Parathyroid adenoma (tissue), 2 donors: ENCODE measurements at regions not wholly inside any gene's neighbourhood (a gene's known extent, or its start where the extent isn't known, plus 50 kb on each side); places are given as distances from the start of the nearest gene placed in this dataset.
A peak's percentile ranks its signal among the peaks of the same experiment; 100 is the strongest.

Source experiments
- H2AFZ ChIP-seq: fragments of 300-600 bp; sonication (generic); one replicate; pipeline ENCODE4 v1.7.0; 2017; ENCODE audit warnings: antibody characterized with exemption, mild to moderate bottlenecking
- H3K27ac ChIP-seq: fragments of 300-600 bp; sonication (generic); one replicate; pipeline ENCODE4 v1.7.0; 2017
- H3K27me3 ChIP-seq: fragments of 300-600 bp; sonication (generic); one replicate; pipeline ENCODE4 v1.7.0; 2017; ENCODE audit warnings: low read length; ENCODE audit not compliant: control insufficient read depth, insufficient read depth
- H3K36me3 ChIP-seq: fragments of 300-600 bp; sonication (generic); one replicate; pipeline ENCODE4 v1.7.0; 2017; ENCODE audit warnings: low read length; ENCODE audit not compliant: control insufficient read depth, insufficient read depth
- H3K4me1 ChIP-seq: fragments of 300-600 bp; sonication (generic); one replicate; pipeline ENCODE4 v1.7.0; 2017; ENCODE audit warnings: control low read depth
- H3K4me2 ChIP-seq: fragments of 300-600 bp; sonication (generic); one replicate; pipeline ENCODE4 v1.7.0; 2017; ENCODE audit warnings: low read length
- H3K4me3 ChIP-seq: fragments of 300-600 bp; sonication (generic); one replicate; pipeline ENCODE4 v1.7.0; 2017; ENCODE audit warnings: low read depth, low read length
- H3K79me2 ChIP-seq: fragments of 300-600 bp; sonication (generic); one replicate; pipeline ENCODE4 v1.7.0; 2017; ENCODE audit warnings: control low read depth
- H3K9ac ChIP-seq: fragments of 300-600 bp; sonication (generic); one replicate; pipeline ENCODE4 v1.7.0; 2017; ENCODE audit warnings: mild to moderate bottlenecking
- H3K9me3 ChIP-seq: fragments of 300-600 bp; sonication (generic); one replicate; pipeline ENCODE4 v1.7.0; 2017; ENCODE audit warnings: low read length; ENCODE audit not compliant: control insufficient read depth
- TF ChIP-seq, protein P1 (sequence below): fragments of 300-600 bp; sonication (generic); IDR thresholded peaks from one replicate; pipeline ENCODE4 v1.7.0; 2017; ENCODE audit warnings: antibody characterized with exemption, mild to moderate bottlenecking
- donor health status: primary hyperparathyroidism.

DNA sequence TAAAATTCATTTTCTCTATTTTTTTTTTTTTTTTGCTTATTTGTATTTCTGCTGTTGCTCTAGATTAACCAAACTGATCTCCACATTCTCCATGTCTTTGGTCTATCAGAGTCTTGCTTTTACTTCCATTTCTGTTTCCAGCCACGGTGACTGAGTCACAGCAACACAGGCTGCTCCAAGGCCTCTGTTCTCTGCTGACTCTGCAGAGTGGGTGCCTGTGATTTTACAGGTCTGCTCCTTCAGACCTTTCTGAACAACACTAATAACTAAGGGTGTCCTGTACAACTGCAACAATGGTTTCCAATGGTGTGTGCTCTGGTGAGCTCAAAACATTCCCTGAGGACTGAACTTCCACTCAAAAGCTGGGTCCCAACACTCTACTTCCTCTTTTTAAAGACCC lies 102.3 kb upstream of the BMP2 start:
- Histone ChIP-seq H3K27me3 (no peaks in the 10 kb centered on the region), H3K79me2 (no peaks in the 10 kb centered on the region), H3K27ac (peak overlapping the region; percentile 47), H3K4me1 (no peaks in the 10 kb centered on the region), H3K4me2 (no peak overlapping the region), H3K9ac (no peak overlapping the region), H2AFZ (no peak overlapping the region), H3K36me3 (no peaks in the 10 kb centered on the region), H3K4me3 (no peak overlapping the region), H3K9me3 (no peaks in the 10 kb centered on the region)
- TF ChIP-seq, protein P1, sequence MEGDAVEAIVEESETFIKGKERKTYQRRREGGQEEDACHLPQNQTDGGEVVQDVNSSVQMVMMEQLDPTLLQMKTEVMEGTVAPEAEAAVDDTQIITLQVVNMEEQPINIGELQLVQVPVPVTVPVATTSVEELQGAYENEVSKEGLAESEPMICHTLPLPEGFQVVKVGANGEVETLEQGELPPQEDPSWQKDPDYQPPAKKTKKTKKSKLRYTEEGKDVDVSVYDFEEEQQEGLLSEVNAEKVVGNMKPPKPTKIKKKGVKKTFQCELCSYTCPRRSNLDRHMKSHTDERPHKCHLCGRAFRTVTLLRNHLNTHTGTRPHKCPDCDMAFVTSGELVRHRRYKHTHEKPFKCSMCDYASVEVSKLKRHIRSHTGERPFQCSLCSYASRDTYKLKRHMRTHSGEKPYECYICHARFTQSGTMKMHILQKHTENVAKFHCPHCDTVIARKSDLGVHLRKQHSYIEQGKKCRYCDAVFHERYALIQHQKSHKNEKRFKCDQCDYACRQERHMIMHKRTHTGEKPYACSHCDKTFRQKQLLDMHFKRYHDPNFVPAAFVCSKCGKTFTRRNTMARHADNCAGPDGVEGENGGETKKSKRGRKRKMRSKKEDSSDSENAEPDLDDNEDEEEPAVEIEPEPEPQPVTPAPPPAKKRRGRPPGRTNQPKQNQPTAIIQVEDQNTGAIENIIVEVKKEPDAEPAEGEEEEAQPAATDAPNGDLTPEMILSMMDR = no peak

DNA sequence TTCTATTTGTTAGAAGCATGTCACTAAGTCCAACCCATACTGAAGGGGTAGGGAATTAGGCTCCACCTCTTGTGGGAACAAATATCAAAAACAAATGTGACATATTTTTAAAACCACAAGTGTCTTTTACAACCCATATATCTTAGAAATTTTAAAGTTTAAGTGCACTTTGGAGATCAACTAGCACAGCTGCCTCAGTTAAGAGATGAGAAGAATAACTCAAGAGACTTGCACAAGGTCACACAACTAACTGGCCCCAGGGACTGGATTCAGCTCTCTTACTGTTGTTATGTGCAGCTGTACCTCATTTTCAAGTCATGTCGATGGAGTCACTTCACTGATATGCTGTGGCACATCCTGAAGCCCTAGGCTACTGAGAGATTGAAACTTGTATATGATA lies 102.9 kb upstream of the BMP2 start:
- H3K79me2 ChIP-seq = no peaks in the 10 kb centered on the region
- TF ChIP-seq, protein P1 = no peak
- H3K4me2 ChIP-seq = no peak overlapping the region
- H2AFZ ChIP-seq = no peak overlapping the region
- no peak overlapping the region for H3K4me3 ChIP-seq
- no peaks in the 10 kb centered on the region for H3K36me3 ChIP-seq
- no peaks in the 10 kb centered on the region for H3K27me3 ChIP-seq
- H3K27ac ChIP-seq = no peak overlapping the region
- H3K9me3 ChIP-seq = no peaks in the 10 kb centered on the region
- H3K9ac ChIP-seq = no peak overlapping the region
- H3K4me1 ChIP-seq = no peaks in the 10 kb centered on the region

DNA sequence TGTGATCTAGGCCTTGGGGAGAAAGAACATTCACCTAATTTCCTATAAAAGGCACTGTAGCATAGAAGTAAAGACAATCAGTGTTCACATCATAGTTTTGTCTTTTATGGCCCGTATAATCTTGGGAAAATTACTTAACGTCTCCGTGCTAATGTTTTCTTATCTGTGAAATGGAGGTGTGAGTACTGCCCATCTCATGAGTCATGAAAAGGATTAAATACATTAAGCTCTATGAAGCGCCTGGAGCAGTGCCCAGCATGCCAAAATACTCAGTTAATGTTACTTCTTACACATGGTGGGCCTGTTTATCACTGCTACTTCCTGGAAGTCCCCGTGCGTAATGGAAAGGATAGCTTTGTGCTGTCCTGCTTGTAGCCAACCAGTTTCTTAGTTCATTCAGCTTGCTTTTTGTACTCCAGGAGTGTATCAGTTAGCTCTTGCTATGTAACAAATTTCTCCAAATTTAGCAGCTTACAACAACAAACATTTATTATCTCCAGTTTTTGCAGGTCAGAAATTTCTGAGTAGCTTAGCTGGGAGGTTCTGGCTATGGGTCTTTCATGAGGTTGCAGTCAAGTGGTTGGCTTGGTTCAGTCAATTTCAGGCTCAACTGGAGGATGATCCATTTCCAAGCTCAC lies 103.6 kb upstream of the BMP2 start:
- Histone ChIP-seq H3K36me3 (no peaks in the 10 kb centered on the region), H3K4me1 (no peaks in the 10 kb centered on the region), H3K27me3 (no peaks in the 10 kb centered on the region), H3K4me3 (no peak overlapping the region), H3K9ac (no peak overlapping the region), H3K27ac (no peak overlapping the region), H3K9me3 (no peaks in the 10 kb centered on the region), H3K79me2 (no peaks in the 10 kb centered on the region), H2AFZ (no peak overlapping the region), H3K4me2 (no peak overlapping the region)
- TF ChIP-seq, protein P1 = no peak

DNA sequence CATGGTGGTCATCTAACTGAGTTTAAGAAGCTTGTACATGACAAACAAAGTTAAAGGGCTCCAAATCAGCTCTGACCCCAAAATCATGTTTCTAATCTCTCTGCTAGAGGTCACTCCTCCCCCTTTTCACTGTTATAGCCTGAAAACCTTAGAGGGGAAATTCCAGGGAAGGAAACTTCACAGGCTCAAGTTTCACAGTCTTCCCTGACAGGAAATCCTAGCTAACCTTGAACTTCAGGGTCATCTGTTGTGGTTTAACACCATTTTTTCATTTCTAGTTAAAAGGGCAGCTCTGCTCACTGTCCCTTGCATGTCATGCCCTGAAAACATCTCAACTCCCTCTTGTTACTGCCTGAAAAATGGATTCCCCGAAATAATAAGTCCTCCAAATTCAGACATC lies 104.4 kb upstream of the BMP2 start:
- Histone ChIP-seq H3K79me2 (no peaks in the 10 kb centered on the region), H3K36me3 (no peaks in the 10 kb centered on the region), H3K9ac (no peak overlapping the region), H2AFZ (no peak overlapping the region), H3K4me1 (no peaks in the 10 kb centered on the region), H3K27ac (no peak overlapping the region), H3K4me2 (no peak overlapping the region), H3K4me3 (no peak overlapping the region), H3K27me3 (no peaks in the 10 kb centered on the region), H3K9me3 (no peaks in the 10 kb centered on the region)
- TF ChIP-seq, protein P1 = no peak

DNA sequence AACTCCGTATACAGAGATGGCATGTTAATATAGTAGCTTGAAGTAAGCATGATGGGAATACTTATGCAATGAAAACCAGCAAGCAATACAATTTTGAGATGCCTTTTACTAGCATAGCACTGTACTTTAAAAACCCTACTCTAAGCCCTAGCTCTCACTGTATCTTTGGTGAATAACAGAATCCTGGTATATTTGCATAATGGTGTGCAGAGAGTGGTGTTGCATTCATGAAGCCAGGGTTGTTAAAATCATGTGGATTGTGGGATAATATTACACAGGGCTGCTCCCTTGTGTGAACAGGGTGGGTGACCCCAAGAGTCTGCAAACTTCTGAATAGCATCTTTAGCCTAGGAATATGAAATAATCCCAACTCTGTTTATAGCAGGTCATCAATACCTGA lies 105.2 kb upstream of the BMP2 start:
- Histone ChIP-seq H3K27me3 (no peaks in the 10 kb centered on the region), H3K4me3 (no peak overlapping the region), H3K9ac (no peak overlapping the region), H3K4me1 (no peaks in the 10 kb centered on the region), H3K36me3 (no peaks in the 10 kb centered on the region), H3K9me3 (no peaks in the 10 kb centered on the region), H3K79me2 (no peaks in the 10 kb centered on the region), H2AFZ (no peak overlapping the region), H3K27ac (no peak overlapping the region), H3K4me2 (no peak overlapping the region)
- TF ChIP-seq, protein P1 = no peak
